Pancreas (tissue), 10 donors: ENCODE measurements at regions not wholly inside any gene's neighbourhood (a gene's known extent, or its start where the extent isn't known, plus 50 kb on each side); places are given as distances from the start of the nearest gene placed in this dataset.

ENCODE experiments used
- ATAC-seq, 4 donors: fragments of 200-7000 bp; cut with Tn5 transposase; one replicate each; pipeline versions ENCODE4 v1.8.0 to v1.9.1; 2020; ENCODE audit warnings: mild to moderate bottlenecking in 4 of 4, moderate library complexity in 4 of 4
- DNase-seq, 6 donors: peaks; one replicate each; pipeline ENCODE4 v3.0.0-alpha.2; 2020
- FAIRE-seq: peaks from 2 replicates; lab custom pipeline; 2012; peaks lifted over from hg19 to GRCh38; lab: Jason Lieb, UNC
- H3K27ac ChIP-seq, 4 donors: fragments of 200-600 bp; sonication (generic); 1 replicate in 3 of 4; 2 replicates in 1 of 4; pipeline versions ENCODE4 v1.5.0 to v1.8.0; 2020
- H3K27me3 ChIP-seq, 4 donors: fragments of 200-600 bp; one replicate each; pipeline ENCODE4 v1.8.0; 2021
- H3K36me3 ChIP-seq, 3 donors: fragments of 200-600 bp; sonication (generic) in 1 of 3; one replicate each; pipeline versions ENCODE4 v1.5.0 to v1.8.0; 2020 to 2021
- H3K4me1 ChIP-seq, 3 donors: fragments of 200-600 bp; one replicate each; pipeline ENCODE4 v1.8.0; 2021
- H3K4me3 ChIP-seq, 4 donors: fragments of 200-600 bp; sonication (generic) in 2 of 4; one replicate each; pipeline versions ENCODE4 v1.5.0 to v1.8.0; 2020 to 2021
- H3K9me3 ChIP-seq, 4 donors: fragments of 200-600 bp; one replicate each; pipeline ENCODE4 v1.8.0; 2021
- WGBS, 2 donors: extraction: QIAGEN DNeasy Blood & Tissue Kit; methylation state at CpG; one replicate each; pipeline ENCODE4 v1.1.7; 2013; 5-methylcytosine and 5-hydroxymethylcytosine counted together
- intact Hi-C, 3 donors: fragments of 100-400 bp; cut with DNase I; formaldehyde crosslinking; loops; one replicate each; pipeline versions ENCODE4 v1.11.1 to v1.14.2; 2022
- TF ChIP-seq, protein P1 (sequence below), 4 donors: fragments of 200-600 bp; sonication (generic) in 3 of 4; IDR thresholded peaks; one replicate each; pipeline versions ENCODE4 v1.5.0 to v1.8.0; 2021; ENCODE audit warnings: antibody characterized with exemption in 4 of 4
- donor health status: healthy with polysubstance abuse.
- donor health status: DM: no; HTN: no; CAD: no; lungs with moderate emphysema.
- donor health status: DM: no; HTN: no; CAD: no.
- donor health status: control.
- donor health status: control.
- donor health status: Bipolar disorder and iron deficiency.
- donor health status: DM: yes; HTN: yes; CAD: no.
- donor health status: DM: no; HTN: no; CAD: no.
- donor health status: DM: no; HTN: no; CAD: no.
- donor health status: DM: yes; HTN: yes; CAD: no.

DNA sequence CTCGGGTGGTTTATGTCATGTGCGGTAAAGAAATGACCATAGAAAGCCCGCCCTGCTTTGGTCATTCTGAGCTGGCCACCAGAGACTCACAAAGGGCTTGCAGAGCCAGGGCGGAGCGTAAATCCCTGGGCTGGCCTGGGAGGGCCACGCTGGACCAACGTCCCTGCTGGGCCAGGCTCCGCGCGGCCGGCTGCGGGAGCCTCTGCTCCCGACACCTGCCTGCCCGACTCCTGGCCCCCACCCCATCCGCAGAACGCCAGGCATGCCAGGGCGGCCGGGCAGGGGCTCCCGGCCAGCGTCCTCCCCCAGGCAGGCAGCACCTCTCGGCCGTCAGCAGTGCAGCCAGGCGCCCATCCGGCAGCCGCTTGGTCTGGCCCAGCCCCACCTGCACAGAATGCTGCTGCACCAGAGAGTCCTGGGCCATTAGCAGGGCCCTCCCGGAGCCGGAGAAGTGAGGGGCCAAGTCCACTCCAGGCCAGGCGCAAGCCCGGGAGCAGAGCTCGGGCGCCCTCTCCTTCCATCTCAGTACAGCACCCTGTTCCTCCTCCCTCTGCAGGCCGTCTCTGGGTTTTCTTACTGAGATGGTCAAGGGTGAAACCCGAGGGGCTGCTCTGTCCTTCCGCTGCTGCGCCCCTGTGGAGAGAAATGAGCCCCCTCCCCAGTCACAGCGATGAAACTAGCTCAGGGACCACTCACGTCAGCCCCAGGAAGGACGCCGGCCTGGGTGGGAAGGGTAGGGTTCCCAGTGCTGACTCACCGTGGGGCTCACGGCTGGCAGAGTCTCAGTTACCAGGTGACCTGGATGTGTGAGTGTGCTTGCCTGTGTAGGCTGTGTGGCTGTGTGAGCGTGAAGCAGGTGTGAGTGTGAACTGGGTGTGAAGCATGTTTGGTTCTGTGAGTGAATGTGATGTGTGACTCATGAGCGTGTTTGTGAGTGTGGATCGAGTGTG is 83.3 kb downstream of the PTGR3 start:
- Histone ChIP-seq H3K9me3 (no peaks in the 10 kb centered on the region), H3K27me3 (no peaks in the 10 kb centered on the region), H3K27ac (no peak overlapping the region), H3K4me1 (no peaks in the 10 kb centered on the region), H3K4me3 (peak overlapping the region in 1 of 4 donors; percentile 33), H3K36me3 (no peaks in the 10 kb centered on the region)
- ATAC-seq (peak; percentile 30 to 80 (median 58)), DNase-seq (peak in 3 of 6 donors; percentile 16 to 70 (median 56)), FAIRE-seq (no peak)
- TF ChIP-seq, protein P1, sequence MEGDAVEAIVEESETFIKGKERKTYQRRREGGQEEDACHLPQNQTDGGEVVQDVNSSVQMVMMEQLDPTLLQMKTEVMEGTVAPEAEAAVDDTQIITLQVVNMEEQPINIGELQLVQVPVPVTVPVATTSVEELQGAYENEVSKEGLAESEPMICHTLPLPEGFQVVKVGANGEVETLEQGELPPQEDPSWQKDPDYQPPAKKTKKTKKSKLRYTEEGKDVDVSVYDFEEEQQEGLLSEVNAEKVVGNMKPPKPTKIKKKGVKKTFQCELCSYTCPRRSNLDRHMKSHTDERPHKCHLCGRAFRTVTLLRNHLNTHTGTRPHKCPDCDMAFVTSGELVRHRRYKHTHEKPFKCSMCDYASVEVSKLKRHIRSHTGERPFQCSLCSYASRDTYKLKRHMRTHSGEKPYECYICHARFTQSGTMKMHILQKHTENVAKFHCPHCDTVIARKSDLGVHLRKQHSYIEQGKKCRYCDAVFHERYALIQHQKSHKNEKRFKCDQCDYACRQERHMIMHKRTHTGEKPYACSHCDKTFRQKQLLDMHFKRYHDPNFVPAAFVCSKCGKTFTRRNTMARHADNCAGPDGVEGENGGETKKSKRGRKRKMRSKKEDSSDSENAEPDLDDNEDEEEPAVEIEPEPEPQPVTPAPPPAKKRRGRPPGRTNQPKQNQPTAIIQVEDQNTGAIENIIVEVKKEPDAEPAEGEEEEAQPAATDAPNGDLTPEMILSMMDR (IDR thresholded peaks at IDR 0.05) = no peak
- intact Hi-C loops = no loop called here
- WGBS, 2 donors = 57 to 65% methylated on average over 44 of the region's 44 CpGs

DNA sequence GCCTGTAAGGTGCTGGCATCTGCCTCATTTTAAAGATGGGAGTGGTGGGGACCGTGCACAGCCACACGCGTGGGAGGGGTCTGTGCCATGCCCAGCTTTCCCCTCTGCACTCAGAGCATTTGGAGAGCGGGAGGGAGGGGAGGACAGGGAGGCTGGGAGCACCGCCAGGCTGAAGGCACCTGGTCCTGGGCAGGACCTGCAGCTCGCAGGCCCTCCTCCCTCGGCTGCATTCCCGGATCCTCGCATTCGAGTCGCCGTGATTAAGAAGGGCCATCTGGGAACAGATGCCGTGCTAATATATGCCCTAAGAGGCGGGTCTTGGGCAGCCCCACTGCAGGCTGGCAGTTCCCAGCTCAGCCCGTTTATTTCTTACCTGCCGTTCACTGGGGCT is 84.0 kb downstream of the PTGR3 start:
- Histone ChIP-seq H3K4me1 (no peaks in the 10 kb centered on the region), H3K27me3 (no peaks in the 10 kb centered on the region), H3K27ac (no peak overlapping the region), H3K9me3 (no peaks in the 10 kb centered on the region), H3K36me3 (no peaks in the 10 kb centered on the region), H3K4me3 (peak overlapping the region in 1 of 4 donors; percentile 33)
- ATAC-seq (peak in 3 of 4 donors; percentile 13 to 45 (median 25)), FAIRE-seq (no peak), DNase-seq (peak in 1 of 6 donors; percentile 51)
- TF ChIP-seq, protein P1 (IDR thresholded peaks at IDR 0.05) = no peak
- WGBS, 2 donors = 77 to 79% methylated on average over 16 of the region's 16 CpGs
- intact Hi-C loops = no loop called here

DNA sequence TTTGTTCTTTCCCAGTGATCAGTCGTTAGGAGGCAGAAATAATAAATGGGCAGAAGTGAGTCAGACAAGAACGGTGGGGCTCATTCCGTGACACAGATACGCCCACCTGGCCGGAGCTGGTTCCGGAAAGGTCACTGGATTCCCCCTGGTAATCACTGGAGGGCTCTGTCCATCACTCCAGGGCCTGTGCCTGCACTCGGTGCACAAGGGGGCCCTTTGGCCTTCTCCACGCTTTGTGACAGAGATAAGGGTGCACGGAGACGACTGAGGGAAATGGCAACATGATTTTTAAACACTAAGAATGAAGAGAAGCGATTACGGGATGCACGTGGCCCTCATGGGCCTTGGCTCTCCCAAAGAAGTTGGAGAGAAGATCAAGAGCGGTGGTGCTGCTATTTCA is 84.4 kb downstream of the PTGR3 start:
- TF ChIP-seq, protein P1 (IDR thresholded peaks at IDR 0.05) = no peak
- no peaks in the 10 kb centered on the region for H3K27me3 ChIP-seq
- no peak for ATAC-seq
- 72 to 82% methylated on average over 14 of the region's 14 CpGs for WGBS, 2 donors
- H3K36me3 ChIP-seq = no peaks in the 10 kb centered on the region
- no peak for FAIRE-seq
- H3K9me3 ChIP-seq = no peaks in the 10 kb centered on the region
- intact Hi-C loops = no loop called here
- DNase-seq = peak in 1 of 6 donors; percentile 29
- H3K4me3 ChIP-seq = no peak overlapping the region
- H3K27ac ChIP-seq = no peak overlapping the region
- no peaks in the 10 kb centered on the region for H3K4me1 ChIP-seq

DNA sequence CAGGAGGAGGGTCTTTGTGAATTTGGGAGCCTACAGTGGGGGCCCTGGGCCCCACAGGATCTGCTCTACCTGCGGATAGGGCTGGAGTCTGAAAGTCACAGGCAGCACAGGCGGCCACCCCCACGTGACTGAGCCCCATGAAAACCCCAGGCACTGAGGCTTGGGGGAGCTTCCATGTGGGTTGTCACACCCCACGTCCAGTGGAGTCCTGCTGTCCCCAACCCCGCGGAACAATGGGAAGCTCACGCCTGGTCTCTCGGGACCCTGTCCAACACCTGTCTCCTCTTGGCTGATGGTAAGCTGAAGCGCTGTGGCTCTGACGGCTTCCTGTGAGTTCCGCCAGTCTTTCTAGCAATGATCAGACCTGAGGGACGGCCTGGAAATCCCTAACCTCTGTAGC is 85.8 kb downstream of the PTGR3 start:
- peak in 3 of 6 donors; percentile 17 to 45 (median 35) for DNase-seq
- WGBS, 2 donors = 46 to 49% methylated on average over 12 of the region's 12 CpGs
- no peaks in the 10 kb centered on the region for H3K9me3 ChIP-seq
- FAIRE-seq = no peak
- peak in 1 of 4 donors; percentile 38 for ATAC-seq
- H3K27me3 ChIP-seq = no peaks in the 10 kb centered on the region
- no peaks in the 10 kb centered on the region for H3K36me3 ChIP-seq
- no peaks in the 10 kb centered on the region for H3K4me1 ChIP-seq
- no peak overlapping the region for H3K4me3 ChIP-seq
- TF ChIP-seq, protein P1 (IDR thresholded peaks at IDR 0.05) = no peak
- intact Hi-C loops = no loop called here
- H3K27ac ChIP-seq = no peak overlapping the region
